Liver (tissue), 8 donors: ENCODE measurements at regions not wholly inside any gene's neighbourhood (a gene's known extent, or its start where the extent isn't known, plus 50 kb on each side); places are given as distances from the start of the nearest gene placed in this dataset.

Source experiments
- DNase-seq: peaks from one replicate; pipeline ENCODE4 v3.0.0-alpha.2; 2017; ENCODE audit warnings: low spot score
- H3K27ac ChIP-seq, 2 donors: one replicate each; pipeline ENCODE4 v1.7.0; 2013; ENCODE audit warnings: inconsistent platforms in 2 of 2, low read length in 2 of 2, control low read depth in 1 of 2, low read depth in 1 of 2, mild to moderate bottlenecking in 1 of 2
- H3K27me3 ChIP-seq, 4 donors: one replicate each; pipeline versions ENCODE4 v1.6.1 to v1.7.0; 2013; ENCODE audit warnings: low read length in 3 of 4, inconsistent platforms in 1 of 4, mild to moderate bottlenecking in 1 of 4, moderate library complexity in 1 of 4; ENCODE audit not compliant: control insufficient read depth in 4 of 4, insufficient read depth in 4 of 4
- H3K36me3 ChIP-seq, 4 donors: one replicate each; pipeline versions ENCODE4 v1.6.1 to v1.7.0; 2013; ENCODE audit warnings: low read length in 3 of 4, mild to moderate bottlenecking in 3 of 4, low read depth in 1 of 4, moderate library complexity in 1 of 4; ENCODE audit not compliant: control insufficient read depth in 4 of 4, insufficient read depth in 3 of 4
- H3K4me1 ChIP-seq, 4 donors: one replicate each; pipeline versions ENCODE4 v1.6.1 to v1.7.0; 2013; ENCODE audit warnings: low read length in 3 of 4, mild to moderate bottlenecking in 3 of 4, moderate library complexity in 1 of 4; ENCODE audit not compliant: control insufficient read depth in 4 of 4, insufficient read depth in 4 of 4
- H3K4me3 ChIP-seq, 3 donors: one replicate each; pipeline versions ENCODE4 v1.6.1 to v1.7.0; 2013; ENCODE audit warnings: low read length in 3 of 3, control low read depth in 1 of 3, low read depth in 1 of 3, mild to moderate bottlenecking in 1 of 3
- H3K9ac ChIP-seq, 2 donors: one replicate each; pipeline ENCODE4 v1.7.0; 2013; ENCODE audit warnings: low read length in 2 of 2, mild to moderate bottlenecking in 2 of 2, moderate library complexity in 2 of 2, control low read depth in 1 of 2, low read depth in 1 of 2
- H3K9me3 ChIP-seq, 4 donors: one replicate each; pipeline versions ENCODE4 v1.6.1 to v1.7.0; 2013; ENCODE audit warnings: low read length in 3 of 4; ENCODE audit not compliant: control insufficient read depth in 4 of 4
- ATF3 ChIP-seq: IDR thresholded peaks from 2 replicates; pipeline ENCODE4 v1.6.1; 2016; ENCODE audit warnings: antibody characterized with exemption
- EGR1 ChIP-seq, 2 donors: IDR thresholded peaks; 2 replicates each; pipeline ENCODE4 v1.6.1; 2016 to 2018; ENCODE audit warnings: antibody characterized with exemption in 2 of 2, low read depth in 2 of 2
- FOXA1 ChIP-seq: IDR thresholded peaks from 2 replicates; pipeline ENCODE4 v1.6.1; 2016; ENCODE audit warnings: antibody characterized with exemption
- GABPA ChIP-seq, 2 donors: IDR thresholded peaks in 1 of 2; conservative IDR thresholded peaks in 1 of 2; 2 replicates each; pipeline ENCODE4 v1.6.1; 2016; ENCODE audit warnings: antibody characterized with exemption in 2 of 2, mild to moderate bottlenecking in 1 of 2, moderate library complexity in 1 of 2
- HNF4A ChIP-seq, 2 donors: conservative IDR thresholded peaks; 2 replicates each; pipeline ENCODE4 v1.6.1; 2016; ENCODE audit warnings: antibody characterized with exemption in 2 of 2, mild to moderate bottlenecking in 2 of 2
- HNF4G ChIP-seq: IDR thresholded peaks from 2 replicates; pipeline ENCODE4 v1.6.1; 2016; ENCODE audit warnings: antibody characterized with exemption
- JUND ChIP-seq, 2 donors: IDR thresholded peaks; 2 replicates each; pipeline ENCODE4 v1.6.1; 2016; ENCODE audit warnings: antibody characterized with exemption in 2 of 2
- NR2F2 ChIP-seq: IDR thresholded peaks from 2 replicates; pipeline ENCODE4 v1.6.1; 2016; ENCODE audit warnings: antibody characterized with exemption
- RAD21 ChIP-seq, 2 donors: IDR thresholded peaks; 2 replicates each; pipeline ENCODE4 v1.6.1; 2016; ENCODE audit warnings: antibody characterized with exemption in 2 of 2, mild to moderate bottlenecking in 2 of 2
- RXRA ChIP-seq, 2 donors: IDR thresholded peaks; 2 replicates each; pipeline ENCODE4 v1.6.1; 2017 to 2018; ENCODE audit warnings: antibody characterized with exemption in 2 of 2, mild to moderate bottlenecking in 1 of 2
- TAF1 ChIP-seq: conservative IDR thresholded peaks from 2 replicates; pipeline ENCODE4 v1.6.1; 2016; ENCODE audit warnings: antibody characterized with exemption, mild to moderate bottlenecking
- YY1 ChIP-seq: IDR thresholded peaks from 2 replicates; pipeline ENCODE4 v1.6.1; 2016; ENCODE audit warnings: antibody characterized with exemption, mild to moderate bottlenecking
- WGBS: extraction: QIAGEN DNeasy Blood & Tissue Kit; methylation state at CpG from one replicate; pipeline ENCODE4 v1.1.7; 2013; 5-methylcytosine and 5-hydroxymethylcytosine counted together
- TF ChIP-seq, protein P1 (sequence below): IDR thresholded peaks from 2 replicates; pipeline ENCODE4 v1.6.1; 2016; ENCODE audit warnings: antibody characterized with exemption, mild to moderate bottlenecking
- TF ChIP-seq, protein P2 (sequence below): IDR thresholded peaks from 2 replicates; pipeline ENCODE4 v1.6.1; 2016; ENCODE audit warnings: antibody characterized with exemption
- TF ChIP-seq, protein P3 (sequence below): fragments of 150-350 bp; IDR thresholded peaks from 2 replicates; pipeline ENCODE4 v1.5.1; 2017; ENCODE audit warnings: improper control_type of control experiment, low read depth, low read length; ENCODE audit not compliant: missing input control
- donor health status: healthy.
- donor health status: healthy.
- donor health status: healthy.
- donor health status: healthy.
- donor health status: healthy.

GRCh38 chr13:99902657-99903056 lies 68.9 kb downstream of the ZIC5 start:
- H3K4me1 ChIP-seq = peaks cover 1 to 9% (median 2%) of the 10 kb centered on the region in 4 donors
- H3K27me3 ChIP-seq = no peaks in the 10 kb centered on the region
- H3K9ac ChIP-seq = no peak overlapping the region
- 86% methylated on average over 4 of the region's 4 CpGs for WGBS
- H3K27ac ChIP-seq = no peak overlapping the region
- DNase-seq = no peak
- TF ChIP-seq RAD21 (IDR thresholded peaks at IDR 0.05) = no peak
- TF ChIP-seq HNF4A (conservative IDR thresholded peaks at IDR 0.05) = no peak
- no peak for TF ChIP-seq FOXA1
- no peak for TF ChIP-seq TAF1
- TF ChIP-seq GABPA (IDR thresholded peaks at IDR 0.05 in 1 of 2, conservative IDR thresholded peaks at IDR 0.05 in 1 of 2) = no peak
- TF ChIP-seq, protein P1, sequence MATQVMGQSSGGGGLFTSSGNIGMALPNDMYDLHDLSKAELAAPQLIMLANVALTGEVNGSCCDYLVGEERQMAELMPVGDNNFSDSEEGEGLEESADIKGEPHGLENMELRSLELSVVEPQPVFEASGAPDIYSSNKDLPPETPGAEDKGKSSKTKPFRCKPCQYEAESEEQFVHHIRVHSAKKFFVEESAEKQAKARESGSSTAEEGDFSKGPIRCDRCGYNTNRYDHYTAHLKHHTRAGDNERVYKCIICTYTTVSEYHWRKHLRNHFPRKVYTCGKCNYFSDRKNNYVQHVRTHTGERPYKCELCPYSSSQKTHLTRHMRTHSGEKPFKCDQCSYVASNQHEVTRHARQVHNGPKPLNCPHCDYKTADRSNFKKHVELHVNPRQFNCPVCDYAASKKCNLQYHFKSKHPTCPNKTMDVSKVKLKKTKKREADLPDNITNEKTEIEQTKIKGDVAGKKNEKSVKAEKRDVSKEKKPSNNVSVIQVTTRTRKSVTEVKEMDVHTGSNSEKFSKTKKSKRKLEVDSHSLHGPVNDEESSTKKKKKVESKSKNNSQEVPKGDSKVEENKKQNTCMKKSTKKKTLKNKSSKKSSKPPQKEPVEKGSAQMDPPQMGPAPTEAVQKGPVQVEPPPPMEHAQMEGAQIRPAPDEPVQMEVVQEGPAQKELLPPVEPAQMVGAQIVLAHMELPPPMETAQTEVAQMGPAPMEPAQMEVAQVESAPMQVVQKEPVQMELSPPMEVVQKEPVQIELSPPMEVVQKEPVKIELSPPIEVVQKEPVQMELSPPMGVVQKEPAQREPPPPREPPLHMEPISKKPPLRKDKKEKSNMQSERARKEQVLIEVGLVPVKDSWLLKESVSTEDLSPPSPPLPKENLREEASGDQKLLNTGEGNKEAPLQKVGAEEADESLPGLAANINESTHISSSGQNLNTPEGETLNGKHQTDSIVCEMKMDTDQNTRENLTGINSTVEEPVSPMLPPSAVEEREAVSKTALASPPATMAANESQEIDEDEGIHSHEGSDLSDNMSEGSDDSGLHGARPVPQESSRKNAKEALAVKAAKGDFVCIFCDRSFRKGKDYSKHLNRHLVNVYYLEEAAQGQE = no peak
- TF ChIP-seq EGR1 (IDR thresholded peaks at IDR 0.05; ENCODE audit: low read depth in 2 of 2) = no peak
- no peaks in the 10 kb centered on the region for H3K9me3 ChIP-seq
- H3K36me3 ChIP-seq = no peaks in the 10 kb centered on the region
- no peak overlapping the region for H3K4me3 ChIP-seq

GRCh38 chr13:99900960-99901359 lies 70.6 kb downstream of the ZIC5 start:
- Histone ChIP-seq H3K9me3 (peaks cover 0 to 1% (median 0%) of the 10 kb centered on the region in 4 donors), H3K4me3 (no peak overlapping the region), H3K36me3 (no peaks in the 10 kb centered on the region), H3K27me3 (no peaks in the 10 kb centered on the region), H3K4me1 (peaks cover 0 to 8% (median 2%) of the 10 kb centered on the region in 4 donors), H3K9ac (no peak overlapping the region), H3K27ac (no peak overlapping the region)
- 92% methylated on average over 8 of the region's 8 CpGs for WGBS
- DNase-seq = no peak
- TF ChIP-seq, protein P2, sequence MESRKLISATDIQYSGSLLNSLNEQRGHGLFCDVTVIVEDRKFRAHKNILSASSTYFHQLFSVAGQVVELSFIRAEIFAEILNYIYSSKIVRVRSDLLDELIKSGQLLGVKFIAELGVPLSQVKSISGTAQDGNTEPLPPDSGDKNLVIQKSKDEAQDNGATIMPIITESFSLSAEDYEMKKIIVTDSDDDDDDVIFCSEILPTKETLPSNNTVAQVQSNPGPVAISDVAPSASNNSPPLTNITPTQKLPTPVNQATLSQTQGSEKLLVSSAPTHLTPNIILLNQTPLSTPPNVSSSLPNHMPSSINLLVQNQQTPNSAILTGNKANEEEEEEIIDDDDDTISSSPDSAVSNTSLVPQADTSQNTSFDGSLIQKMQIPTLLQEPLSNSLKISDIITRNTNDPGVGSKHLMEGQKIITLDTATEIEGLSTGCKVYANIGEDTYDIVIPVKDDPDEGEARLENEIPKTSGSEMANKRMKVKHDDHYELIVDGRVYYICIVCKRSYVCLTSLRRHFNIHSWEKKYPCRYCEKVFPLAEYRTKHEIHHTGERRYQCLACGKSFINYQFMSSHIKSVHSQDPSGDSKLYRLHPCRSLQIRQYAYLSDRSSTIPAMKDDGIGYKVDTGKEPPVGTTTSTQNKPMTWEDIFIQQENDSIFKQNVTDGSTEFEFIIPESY = no peak

- DNase-seq = no peak
- H3K27me3 ChIP-seq = no peaks in the 10 kb centered on the region
- no peak overlapping the region for H3K9ac ChIP-seq
- TF ChIP-seq RXRA (IDR thresholded peaks at IDR 0.05) = no peak
- TF ChIP-seq ATF3 = no peak
- TF ChIP-seq JUND (IDR thresholded peaks at IDR 0.05) = no peak
- no peak for TF ChIP-seq TAF1
- no peak for TF ChIP-seq NR2F2
- TF ChIP-seq GABPA (IDR thresholded peaks at IDR 0.05 in 1 of 2, conservative IDR thresholded peaks at IDR 0.05 in 1 of 2) = no peak
- no peak for TF ChIP-seq FOXA1
- TF ChIP-seq, protein P1 = no peak
- TF ChIP-seq RAD21 (IDR thresholded peaks at IDR 0.05) = no peak
- TF ChIP-seq HNF4G = no peak
- TF ChIP-seq HNF4A (conservative IDR thresholded peaks at IDR 0.05) = no peak
- TF ChIP-seq, protein P3, sequence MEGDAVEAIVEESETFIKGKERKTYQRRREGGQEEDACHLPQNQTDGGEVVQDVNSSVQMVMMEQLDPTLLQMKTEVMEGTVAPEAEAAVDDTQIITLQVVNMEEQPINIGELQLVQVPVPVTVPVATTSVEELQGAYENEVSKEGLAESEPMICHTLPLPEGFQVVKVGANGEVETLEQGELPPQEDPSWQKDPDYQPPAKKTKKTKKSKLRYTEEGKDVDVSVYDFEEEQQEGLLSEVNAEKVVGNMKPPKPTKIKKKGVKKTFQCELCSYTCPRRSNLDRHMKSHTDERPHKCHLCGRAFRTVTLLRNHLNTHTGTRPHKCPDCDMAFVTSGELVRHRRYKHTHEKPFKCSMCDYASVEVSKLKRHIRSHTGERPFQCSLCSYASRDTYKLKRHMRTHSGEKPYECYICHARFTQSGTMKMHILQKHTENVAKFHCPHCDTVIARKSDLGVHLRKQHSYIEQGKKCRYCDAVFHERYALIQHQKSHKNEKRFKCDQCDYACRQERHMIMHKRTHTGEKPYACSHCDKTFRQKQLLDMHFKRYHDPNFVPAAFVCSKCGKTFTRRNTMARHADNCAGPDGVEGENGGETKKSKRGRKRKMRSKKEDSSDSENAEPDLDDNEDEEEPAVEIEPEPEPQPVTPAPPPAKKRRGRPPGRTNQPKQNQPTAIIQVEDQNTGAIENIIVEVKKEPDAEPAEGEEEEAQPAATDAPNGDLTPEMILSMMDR = no peak
- no peak for TF ChIP-seq YY1
- WGBS = 90% methylated on average over 7 of the region's 7 CpGs
- no peaks in the 10 kb centered on the region for H3K36me3 ChIP-seq
- peaks cover 0 to 8% (median 6%) of the 10 kb centered on the region in 4 donors for H3K4me1 ChIP-seq
- no peak overlapping the region for H3K4me3 ChIP-seq
- H3K9me3 ChIP-seq = peaks cover 0 to 4% (median 0%) of the 10 kb centered on the region in 4 donors
- no peak overlapping the region for H3K27ac ChIP-seq
Observed at GRCh38 chr13:99898421-99898820, 73.1 kb downstream of the ZIC5 start.
